Kidney capillary endothelial cell (primary cell): ENCODE measurements at regions not wholly inside any gene's neighbourhood (a gene's known extent, or its start where the extent isn't known, plus 50 kb on each side); places are given as distances from the start of the nearest gene placed in this dataset.

Experiments
- DNase-seq: peaks from one replicate; pipeline ENCODE4 v3.0.0-alpha.2; 2018; ENCODE audit warnings: low spot score

- no peak for DNase-seq
These were observed 265.9 kb upstream of the PRICKLE1 start for GRCh38 chr12:42855362-42855950.

- DNase-seq = no peak
These were observed 265.3 kb upstream of the PRICKLE1 start for GRCh38 chr12:42854826-42855225.

DNA sequence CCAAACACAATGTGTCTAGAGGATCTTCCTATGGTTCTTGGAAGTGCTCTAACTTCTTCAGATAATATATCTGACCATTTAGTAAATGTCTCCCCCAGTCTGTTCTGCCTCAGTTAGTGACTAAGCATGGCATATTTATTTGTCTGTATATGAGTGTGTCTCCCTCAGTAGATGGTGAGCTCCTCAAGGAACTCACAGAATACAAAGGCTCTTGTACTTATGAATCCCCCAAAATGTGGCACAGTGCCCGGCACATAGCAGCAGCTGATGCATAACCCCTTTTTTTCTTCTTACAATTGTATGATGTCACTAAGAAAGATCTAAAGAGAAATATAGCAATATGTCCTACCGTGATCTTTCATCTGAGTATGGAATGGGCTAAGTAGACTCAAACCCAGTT, 264.7 kb upstream of the PRICKLE1 start:
- no peak for DNase-seq

DNA sequence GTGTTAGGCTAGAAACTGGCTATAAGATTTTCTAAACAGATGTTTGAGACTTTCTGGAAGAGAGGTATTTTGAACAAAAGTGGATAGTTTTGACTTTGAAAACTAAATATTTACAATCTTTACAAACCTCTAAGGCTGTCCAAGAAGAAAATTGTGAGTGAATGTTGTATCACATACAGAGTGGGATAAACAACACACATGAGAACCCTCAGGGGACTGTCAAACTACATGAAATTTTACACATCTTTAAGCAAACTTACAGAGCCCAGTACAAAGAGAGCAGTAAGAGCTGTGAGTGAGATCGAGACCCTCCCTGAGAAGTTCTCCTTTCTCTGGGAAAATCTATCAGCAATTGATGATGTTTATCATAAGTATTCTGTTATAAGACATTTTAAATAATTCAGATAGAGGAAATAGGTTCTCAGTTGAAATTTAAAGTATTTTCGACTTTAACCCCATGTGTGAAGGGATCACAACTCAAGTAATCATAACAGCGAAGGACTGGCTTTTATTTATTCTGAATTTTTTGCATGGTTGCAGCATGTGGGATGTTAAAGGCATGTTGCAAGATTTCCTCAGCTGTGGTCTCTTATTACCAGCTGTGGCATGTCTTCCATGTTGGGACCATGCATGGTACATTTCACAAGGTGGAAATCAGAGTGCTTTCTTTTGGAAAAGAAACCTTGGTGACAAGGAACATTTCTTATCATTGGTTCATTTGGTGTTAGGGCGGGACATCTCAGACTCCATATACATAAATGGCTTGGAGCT, 264.0 kb upstream of the PRICKLE1 start:
- no peak for DNase-seq

DNA sequence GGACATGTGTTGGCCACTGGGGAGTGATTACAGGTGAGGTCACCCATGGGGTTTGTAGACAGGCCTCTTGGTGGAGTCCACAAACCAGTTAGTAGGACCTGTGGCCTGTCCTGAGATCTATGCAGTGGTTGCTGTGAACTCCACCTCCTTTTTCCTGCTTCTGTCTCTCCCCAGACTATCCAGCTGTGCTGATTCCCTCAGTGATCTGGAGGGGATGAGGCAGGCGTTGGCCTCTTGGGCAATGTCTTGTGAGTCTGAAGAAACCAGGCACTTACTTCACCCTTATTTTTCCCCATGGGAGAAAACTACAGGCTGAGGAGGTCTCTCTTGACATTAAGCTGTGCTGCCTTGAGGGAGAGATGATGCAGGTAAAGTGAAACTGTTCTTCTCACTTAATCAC, 257.2 kb upstream of the PRICKLE1 start:
- DNase-seq = no peak

DNA sequence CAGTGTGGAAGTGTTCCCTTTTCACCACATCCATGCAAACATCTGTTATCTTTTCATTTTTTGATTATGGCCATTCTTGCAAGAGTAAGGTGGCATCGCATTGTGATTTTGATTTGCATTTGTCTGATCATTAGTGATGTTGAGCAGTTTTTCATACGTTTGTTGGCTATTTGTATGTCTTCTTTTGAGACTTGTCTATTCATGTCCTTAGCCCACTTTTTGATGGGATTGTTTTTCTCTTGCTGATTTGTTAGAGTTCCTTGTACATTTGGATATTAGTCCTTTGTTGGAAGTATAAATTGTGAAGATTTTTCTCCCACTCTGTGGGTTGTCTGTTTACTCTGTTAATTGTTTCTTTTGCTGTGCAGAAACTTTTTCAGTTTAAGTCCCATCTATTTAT, 244.5 kb upstream of the PRICKLE1 start:
- no peak for DNase-seq

- no peak for DNase-seq
These were observed 239.3 kb upstream of the PRICKLE1 start for GRCh38 chr12:42828836-42829235.

GRCh38 chr12:42824327-42824726, 234.8 kb upstream of the PRICKLE1 start:
- DNase-seq = no peak

GRCh38 chr12:42823679-42824078, 234.1 kb upstream of the PRICKLE1 start:
- no peak for DNase-seq

GRCh38 chr12:42819846-42820245, 230.3 kb upstream of the PRICKLE1 start:
- no peak for DNase-seq

GRCh38 chr12:42815068-42815467, 225.5 kb upstream of the PRICKLE1 start:
- DNase-seq = no peak

- DNase-seq = no peak
These were observed 223.3 kb upstream of the PRICKLE1 start for GRCh38 chr12:42812871-42813270.

- no peak for DNase-seq
These were observed 222.5 kb upstream of the PRICKLE1 start for GRCh38 chr12:42812086-42812485.

GRCh38 chr12:42810006-42810405, 220.5 kb upstream of the PRICKLE1 start:
- DNase-seq = no peak

GRCh38 chr12:42809226-42809625, 219.7 kb upstream of the PRICKLE1 start:
- no peak for DNase-seq

- no peak for DNase-seq
These were observed 218.2 kb upstream of the PRICKLE1 start for GRCh38 chr12:42807766-42808165.

- DNase-seq = no peak
These were observed 217.7 kb upstream of the PRICKLE1 start for GRCh38 chr12:42807251-42807650.

GRCh38 chr12:42804928-42805327, 215.4 kb upstream of the PRICKLE1 start:
- no peak for DNase-seq

GRCh38 chr12:42802785-42803189, 213.2 kb upstream of the PRICKLE1 start:
- DNase-seq = no peak

DNA sequence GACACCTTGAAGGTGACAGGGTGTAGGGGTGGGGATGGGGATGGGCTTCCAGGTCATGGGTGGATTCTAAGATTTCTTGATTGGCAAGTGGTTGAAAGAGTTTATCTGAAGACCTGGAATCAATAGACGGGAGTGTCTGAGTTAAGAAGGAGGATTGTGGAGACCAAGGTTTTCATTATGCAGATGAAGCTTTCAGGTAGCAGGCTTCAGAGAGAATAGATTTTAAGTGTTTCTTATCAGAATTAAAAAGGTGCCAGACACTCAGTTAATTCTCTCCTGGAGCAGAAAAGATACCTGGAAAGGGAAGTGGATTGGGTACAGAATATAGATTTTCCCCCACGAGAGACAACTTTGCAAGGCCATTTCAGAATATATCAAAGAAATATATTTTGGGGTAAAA, 211.7 kb upstream of the PRICKLE1 start:
- DNase-seq = no peak

GRCh38 chr12:42799966-42800365, 210.4 kb upstream of the PRICKLE1 start:
- no peak for DNase-seq

- DNase-seq = no peak
These were observed 209.4 kb upstream of the PRICKLE1 start for GRCh38 chr12:42798811-42799438.

- DNase-seq = no peak
These were observed 205.3 kb upstream of the PRICKLE1 start for GRCh38 chr12:42794806-42795205.
